ENCODE measurements at regions not wholly inside any gene's neighbourhood (a gene's known extent, or its start where the extent isn't known, plus 50 kb on each side); places are given as distances from the start of the nearest gene placed in this dataset.

GRCh38 chr5:148716716-148717115 lies 62.4 kb upstream of the HTR4 start:
- TF ChIP-seq MLX (CRISPR knock-in tag; IDR thresholded peaks at IDR 0.05) (no peak), POLR2A (IDR thresholded peaks at IDR 0.05; ENCODE audit: insufficient read depth in 1 of 2, low read depth in 2 of 2, low read length in 2 of 2) (no peak), GMEB1 (CRISPR knock-in tag; IDR thresholded peaks at IDR 0.05; ENCODE audit: borderline replicate concordance) (no peak), MEF2D (CRISPR knock-in tag; IDR thresholded peaks at IDR 0.05) (no peak), CTCF (CRISPR knock-in tag; IDR thresholded peaks at IDR 0.05) (no peak), ZNF292 (CRISPR knock-in tag; IDR thresholded peaks at IDR 0.05; ENCODE audit: borderline replicate concordance, low read depth) (no peak)
- TF ChIP-seq, protein P1, sequence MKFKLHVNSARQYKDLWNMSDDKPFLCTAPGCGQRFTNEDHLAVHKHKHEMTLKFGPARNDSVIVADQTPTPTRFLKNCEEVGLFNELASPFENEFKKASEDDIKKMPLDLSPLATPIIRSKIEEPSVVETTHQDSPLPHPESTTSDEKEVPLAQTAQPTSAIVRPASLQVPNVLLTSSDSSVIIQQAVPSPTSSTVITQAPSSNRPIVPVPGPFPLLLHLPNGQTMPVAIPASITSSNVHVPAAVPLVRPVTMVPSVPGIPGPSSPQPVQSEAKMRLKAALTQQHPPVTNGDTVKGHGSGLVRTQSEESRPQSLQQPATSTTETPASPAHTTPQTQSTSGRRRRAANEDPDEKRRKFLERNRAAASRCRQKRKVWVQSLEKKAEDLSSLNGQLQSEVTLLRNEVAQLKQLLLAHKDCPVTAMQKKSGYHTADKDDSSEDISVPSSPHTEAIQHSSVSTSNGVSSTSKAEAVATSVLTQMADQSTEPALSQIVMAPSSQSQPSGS (CRISPR knock-in tag; IDR thresholded peaks at IDR 0.05) = no peak
- TF ChIP-seq, protein P2, sequence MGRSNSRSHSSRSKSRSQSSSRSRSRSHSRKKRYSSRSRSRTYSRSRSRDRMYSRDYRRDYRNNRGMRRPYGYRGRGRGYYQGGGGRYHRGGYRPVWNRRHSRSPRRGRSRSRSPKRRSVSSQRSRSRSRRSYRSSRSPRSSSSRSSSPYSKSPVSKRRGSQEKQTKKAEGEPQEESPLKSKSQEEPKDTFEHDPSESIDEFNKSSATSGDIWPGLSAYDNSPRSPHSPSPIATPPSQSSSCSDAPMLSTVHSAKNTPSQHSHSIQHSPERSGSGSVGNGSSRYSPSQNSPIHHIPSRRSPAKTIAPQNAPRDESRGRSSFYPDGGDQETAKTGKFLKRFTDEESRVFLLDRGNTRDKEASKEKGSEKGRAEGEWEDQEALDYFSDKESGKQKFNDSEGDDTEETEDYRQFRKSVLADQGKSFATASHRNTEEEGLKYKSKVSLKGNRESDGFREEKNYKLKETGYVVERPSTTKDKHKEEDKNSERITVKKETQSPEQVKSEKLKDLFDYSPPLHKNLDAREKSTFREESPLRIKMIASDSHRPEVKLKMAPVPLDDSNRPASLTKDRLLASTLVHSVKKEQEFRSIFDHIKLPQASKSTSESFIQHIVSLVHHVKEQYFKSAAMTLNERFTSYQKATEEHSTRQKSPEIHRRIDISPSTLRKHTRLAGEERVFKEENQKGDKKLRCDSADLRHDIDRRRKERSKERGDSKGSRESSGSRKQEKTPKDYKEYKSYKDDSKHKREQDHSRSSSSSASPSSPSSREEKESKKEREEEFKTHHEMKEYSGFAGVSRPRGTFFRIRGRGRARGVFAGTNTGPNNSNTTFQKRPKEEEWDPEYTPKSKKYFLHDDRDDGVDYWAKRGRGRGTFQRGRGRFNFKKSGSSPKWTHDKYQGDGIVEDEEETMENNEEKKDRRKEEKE (IDR thresholded peaks at IDR 0.05) = no peak

Data from HepG2 (cell line).